ENCODE measurements at regions not wholly inside any gene's neighbourhood (a gene's known extent, or its start where the extent isn't known, plus 50 kb on each side); places are given as distances from the start of the nearest gene placed in this dataset.

- no peak for ATAC-seq
- peak; percentile 55 for DNase-seq (ENCODE audit: missing footprints)
- intact Hi-C loops (cut with DNase I): no loop called here
Observed at GRCh38 chr10:131725581-131726069, 175.2 kb upstream of the PPP2R2D start.

- peak; percentile 76 for DNase-seq (ENCODE audit: missing footprints)
- ATAC-seq: peak; percentile 50
- intact Hi-C loops (cut with DNase I): no loop called here
Observed at GRCh38 chr10:131726076-131726880, 174.5 kb upstream of the PPP2R2D start.

GRCh38 chr10:131726967-131727366 is 173.8 kb upstream of the PPP2R2D start:
- intact Hi-C loops (cut with DNase I): no loop called here
- DNase-seq (ENCODE audit: missing footprints) (no peak), ATAC-seq (no peak)

- no peak for DNase-seq (ENCODE audit: missing footprints)
- no peak for ATAC-seq
- intact Hi-C loops (cut with DNase I): no loop called here
Observed at GRCh38 chr10:131727560-131727959, 173.2 kb upstream of the PPP2R2D start.

GRCh38 chr10:131728286-131729228 is 172.3 kb upstream of the PPP2R2D start:
- intact Hi-C loops (cut with DNase I): no loop called here
- DNase-seq (ENCODE audit: missing footprints) (no peak), ATAC-seq (no peak)

GRCh38 chr10:131729361-131729760 is 171.4 kb upstream of the PPP2R2D start:
- DNase-seq (ENCODE audit: missing footprints): no peak
- intact Hi-C loops (cut with DNase I): no loop called here
- no peak for ATAC-seq

- ATAC-seq: no peak
- intact Hi-C loops (cut with DNase I): no loop called here
- DNase-seq (ENCODE audit: missing footprints): peak; percentile 67
Observed at GRCh38 chr10:131729938-131730660, 170.7 kb upstream of the PPP2R2D start.

- intact Hi-C loops (cut with DNase I): no loop called here
- peak; percentile 63 for DNase-seq (ENCODE audit: missing footprints)
- ATAC-seq: no peak
Observed at GRCh38 chr10:131730771-131731497, 169.9 kb upstream of the PPP2R2D start.

GRCh38 chr10:131731780-131732630 is 168.8 kb upstream of the PPP2R2D start:
- intact Hi-C loops (cut with DNase I): no loop called here
- DNase-seq (ENCODE audit: missing footprints) (no peak), ATAC-seq (no peak)

- ATAC-seq (no peak), DNase-seq (ENCODE audit: missing footprints) (no peak)
- intact Hi-C loops (cut with DNase I): no loop called here
Observed at GRCh38 chr10:131732631-131733127, 168.1 kb upstream of the PPP2R2D start.

- intact Hi-C loops (cut with DNase I): no loop called here
- no peak for ATAC-seq
- DNase-seq (ENCODE audit: missing footprints): no peak
Observed at GRCh38 chr10:131733596-131733995, 167.2 kb upstream of the PPP2R2D start.

GRCh38 chr10:131735577-131735976 is 165.2 kb upstream of the PPP2R2D start:
- DNase-seq (ENCODE audit: missing footprints) (no peak), ATAC-seq (no peak)
- intact Hi-C loops (cut with DNase I): no loop called here

GRCh38 chr10:131736321-131736980 is 164.4 kb upstream of the PPP2R2D start:
- ATAC-seq (no peak), DNase-seq (ENCODE audit: missing footprints) (no peak)
- intact Hi-C loops (cut with DNase I): no loop called here

- DNase-seq (ENCODE audit: missing footprints) (no peak), ATAC-seq (no peak)
- intact Hi-C loops (cut with DNase I): no loop called here
Observed at GRCh38 chr10:131737543-131738395, 163.0 kb upstream of the PPP2R2D start.

GRCh38 chr10:131738396-131738735 is 162.4 kb upstream of the PPP2R2D start:
- no peak for ATAC-seq
- intact Hi-C loops (cut with DNase I): no loop called here
- DNase-seq (ENCODE audit: missing footprints): no peak

- ATAC-seq: no peak
- DNase-seq (ENCODE audit: missing footprints): no peak
- intact Hi-C loops (cut with DNase I): no loop called here
Observed at GRCh38 chr10:131739206-131739605, 161.6 kb upstream of the PPP2R2D start.
